MM.1S (cell line): ENCODE measurements at regions not wholly inside any gene's neighbourhood (a gene's known extent, or its start where the extent isn't known, plus 50 kb on each side); places are given as distances from the start of the nearest gene placed in this dataset.

Experiments
- CTCF ChIP-seq: fragments of 300-600 bp; sonication (generic); IDR thresholded peaks from 2 replicates; pipeline ENCODE4 v1.5.1; 2016; ENCODE audit warnings: antibody characterized with exemption, low read length, mixed read lengths
- EZH2 ChIP-seq: fragments of 300-600 bp; sonication (generic); optimal IDR thresholded peaks from 2 replicates; pipeline ENCODE3; 2017; ENCODE audit warnings: low read depth, mild to moderate bottlenecking, antibody characterized with exemption, low read length, mixed read lengths
- EZH2phosphoT487 ChIP-seq: fragments of 300-600 bp; sonication (generic); IDR thresholded peaks from 2 replicates; pipeline ENCODE4 v1.6.1; 2018; ENCODE audit warnings: antibody characterized with exemption, low read length

DNA sequence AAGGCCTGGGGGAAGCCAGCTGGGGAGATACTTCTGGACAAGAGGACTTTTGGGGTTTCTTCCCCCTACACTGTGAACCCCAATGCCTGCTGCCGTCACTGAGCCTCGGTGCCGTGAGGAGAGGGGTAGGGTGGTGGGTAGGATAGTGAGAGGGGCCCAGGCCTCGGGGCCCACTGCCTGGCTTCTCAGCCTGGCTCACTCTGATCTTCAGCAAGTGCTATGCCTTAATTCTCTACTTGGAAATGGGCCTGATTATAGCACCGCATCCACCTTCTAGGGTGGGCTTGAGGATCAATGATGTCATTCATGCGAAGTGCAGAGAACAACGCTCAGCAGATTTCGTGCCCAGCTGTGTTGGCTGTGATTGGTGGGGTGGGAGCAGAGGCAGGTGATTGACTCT is 76.7 kb upstream of the NECTIN1 start:
- TF ChIP-seq CTCF, result no peak
- no peak for TF ChIP-seq EZH2
- TF ChIP-seq EZH2phosphoT487, result no peak
